H1 (cell line): ENCODE measurements at regions not wholly inside any gene's neighbourhood (a gene's known extent, or its start where the extent isn't known, plus 50 kb on each side); places are given as distances from the start of the nearest gene placed in this dataset.

Source experiments
- CHD7 ChIP-seq: fragments of 300-600 bp; sonication (generic); IDR thresholded peaks from 2 replicates; pipeline ENCODE4 v1.7.1; 2012; ENCODE audit warnings: low read length, moderate library complexity, mild to moderate bottlenecking, inconsistent platforms; ENCODE audit not compliant: insufficient replicate concordance
- EP300 ChIP-seq, 2 experiments: IDR thresholded peaks; 1 replicate in 1 of 2; 2 replicates in 1 of 2; pipeline ENCODE4 v1.6.1; 2011 to 2012; ENCODE audit warnings: low read depth in 2 of 2, low read length in 2 of 2, mild to moderate bottlenecking in 2 of 2, borderline replicate concordance in 1 of 2, inconsistent platforms in 1 of 2, moderate library complexity in 1 of 2
- NANOG ChIP-seq: IDR thresholded peaks from 2 replicates; pipeline ENCODE4 v1.6.1; 2011; ENCODE audit warnings: low read length, low read depth, mild to moderate bottlenecking, inconsistent platforms; ENCODE audit not compliant: insufficient read depth, poor library complexity, severe bottlenecking
- RBBP5 ChIP-seq: IDR thresholded peaks from 2 replicates; pipeline ENCODE4 v1.7.1; 2012; ENCODE audit warnings: low read depth, mild to moderate bottlenecking, inconsistent platforms, low read length, moderate library complexity, borderline replicate concordance
- TAF1 ChIP-seq: IDR thresholded peaks from 2 replicates; pipeline ENCODE4 v1.6.1; 2011; ENCODE audit warnings: mild to moderate bottlenecking, low read depth, low read length

- no peak for TF ChIP-seq CHD7
- TF ChIP-seq EP300 (IDR thresholded peaks at IDR 0.05; ENCODE audit: borderline replicate concordance in 1 of 2, low read depth in 2 of 2, low read length in 2 of 2) = no peak
- TF ChIP-seq RBBP5 = no peak
- no peak for TF ChIP-seq TAF1
- TF ChIP-seq NANOG = no peak
These were observed 64.1 kb upstream of the SMAD1 start (continued) for GRCh38 chr4:145417348-145418130.
